K562 (cell line): ENCODE measurements at regions not wholly inside any gene's neighbourhood (a gene's known extent, or its start where the extent isn't known, plus 50 kb on each side); places are given as distances from the start of the nearest gene placed in this dataset.

Source experiments
- ATAC-seq: fragments of 200-7000 bp; cut with Tn5 transposase; 3 replicates; pipeline ENCODE4 v1.9.1; 2020; ENCODE audit warnings: moderate library complexity
- BruUV-seq: library from RNA; stranded (reverse); fragments of 400-500 nt; replicated peaks from 2 replicates; lab custom pipeline; 2021; lab: Mats Ljungman, UMichigan
- CTCF ChIA-PET: fragments of 300-600 bp; formaldehyde crosslinking; extraction: SDS; loops from one replicate; lab custom pipeline; 2021; ENCODE audit warnings: low intra/inter-chr PET ratio; lab: Yijun Ruan, JAX
- POLR2A ChIA-PET: fragments of 300-600, 350-650 bp; sonication (Branson Sonifier 250); formaldehyde crosslinking; extraction: SDS; loops from one replicate; lab custom pipeline; 2021; ENCODE audit warnings: antibody characterized with exemption, inconsistent platforms; lab: Yijun Ruan, JAX
- DNase-seq, 4 experiments: peaks; one replicate each; pipeline versions ENCODE4 v3.0.0 to v3.0.0-alpha.2; 2011 to 2018; ENCODE audit warnings: low spot score in 3 of 4, mixed read lengths in 3 of 4; ENCODE audit errors: extremely low read depth in 1 of 4
- FAIRE-seq: peaks from 2 replicates; lab custom pipeline; 2011; peaks lifted over from hg19 to GRCh38; lab: Jason Lieb, UNC
- H2AFZ ChIP-seq: 2 replicates; pipeline ENCODE4 v1.6.0; 2011; ENCODE audit warnings: low read depth, low read length, control low read depth, inconsistent platforms
- H3K27ac ChIP-seq: fragments of 200-600 bp; 3 replicates; pipeline ENCODE4 v1.8.0; 2011; ENCODE audit warnings: low read depth, mild to moderate bottlenecking, control low read depth, inconsistent platforms, low read length, moderate library complexity, mixed read lengths; ENCODE audit errors: extremely low read depth
- H3K27me3 ChIP-seq, 2 experiments: fragments of 300-600 bp in 1 of 2; 2 replicates in 1 of 2; 3 replicates in 1 of 2; pipeline versions ENCODE4 v1.6.0 to v1.8.0; 2011; ENCODE audit warnings: inconsistent platforms in 2 of 2, low read length in 2 of 2, mild to moderate bottlenecking in 1 of 2, mixed read lengths in 1 of 2, moderate library complexity in 1 of 2; ENCODE audit not compliant: control insufficient read depth in 2 of 2, insufficient read depth in 2 of 2
- H3K36me3 ChIP-seq: fragments of 300-600 bp; 3 replicates; pipeline ENCODE4 v1.8.0; 2011; ENCODE audit warnings: mild to moderate bottlenecking, low read length, inconsistent platforms; ENCODE audit not compliant: control insufficient read depth, insufficient read depth
- H3K4me1 ChIP-seq, 2 experiments: fragments of 200-600 bp in 1 of 2; replicated peaks in 1 of 2; 2 replicates in 1 of 2; 3 replicates in 1 of 2; pipeline versions ENCODE4 v1.5.1 to v1.8.0; 2011; ENCODE audit warnings: inconsistent platforms in 2 of 2, low read length in 2 of 2, mild to moderate bottlenecking in 1 of 2, mixed read lengths in 1 of 2, moderate library complexity in 1 of 2; ENCODE audit not compliant: control insufficient read depth in 2 of 2, insufficient read depth in 2 of 2
- H3K4me2 ChIP-seq: 2 replicates; pipeline ENCODE4 v1.6.1; 2011; ENCODE audit warnings: low read length, control low read depth, inconsistent platforms, mixed read lengths; ENCODE audit not compliant: insufficient read depth
- H3K4me3 ChIP-seq: fragments of 200-600 bp; sonication (generic), shearing (Covaris generic); 2 replicates; pipeline ENCODE4 v1.5.1; 2016; ENCODE audit warnings: control low read depth, inconsistent platforms
- H3K79me2 ChIP-seq: fragments of 200-600 bp; 3 replicates; pipeline ENCODE4 v1.8.0; 2011; ENCODE audit warnings: low read length, inconsistent platforms; ENCODE audit not compliant: control insufficient read depth, insufficient read depth
- H3K9ac ChIP-seq, 2 experiments: 2 replicates each; pipeline versions ENCODE4 v1.6.0 to v1.6.1; 2011; ENCODE audit warnings: low read depth in 2 of 2, low read length in 2 of 2, control low read depth in 1 of 2, inconsistent platforms in 1 of 2, mild to moderate bottlenecking in 1 of 2, mixed read lengths in 1 of 2; ENCODE audit not compliant: insufficient read depth in 1 of 2
- H3K9me1 ChIP-seq: one replicate; pipeline ENCODE4 v1.6.0; 2011; ENCODE audit warnings: inconsistent platforms, mild to moderate bottlenecking, low read length, moderate library complexity; ENCODE audit not compliant: control insufficient read depth, insufficient read depth
- H3K9me3 ChIP-seq: replicated peaks from 2 replicates; pipeline ENCODE4 v1.5.1; 2011; ENCODE audit warnings: low read depth, low read length, inconsistent platforms; ENCODE audit not compliant: control insufficient read depth, insufficient read depth
- H4K20me1 ChIP-seq: replicated peaks from 2 replicates; pipeline ENCODE4 v1.6.1; 2011; ENCODE audit warnings: low read length, inconsistent platforms, mixed read lengths; ENCODE audit not compliant: control insufficient read depth, insufficient read depth
- ARID1B ChIP-seq: fragments of 450-650 bp; IDR thresholded peaks from 2 replicates; pipeline ENCODE4 v1.6.1; 2016; ENCODE audit warnings: antibody characterized with exemption, mild to moderate bottlenecking, inconsistent platforms
- DDX20 ChIP-seq: fragments of 450-650 bp; IDR thresholded peaks from 2 replicates; pipeline ENCODE4 v1.6.1; 2016; ENCODE audit warnings: missing genetic modification characterization, low read depth, mild to moderate bottlenecking, missing compliant biosample characterization, moderate library complexity
- DNMT1 ChIP-seq: fragments of 450-650 bp; IDR thresholded peaks from 2 replicates; pipeline ENCODE4 v1.6.1; 2016; ENCODE audit warnings: antibody characterized with exemption, mild to moderate bottlenecking
- ETS2 ChIP-seq: IDR thresholded peaks from 2 replicates; pipeline ENCODE4 v1.6.1; 2016; ENCODE audit warnings: borderline replicate concordance, missing genetic modification characterization, mild to moderate bottlenecking, moderate library complexity, missing compliant biosample characterization; ENCODE audit not compliant: poor library complexity, severe bottlenecking
- GTF2B ChIP-seq: IDR thresholded peaks from 2 replicates; pipeline ENCODE4 v1.6.1; 2011; ENCODE audit not compliant: insufficient read length; ENCODE audit errors: extremely low read depth
- NEUROD1 ChIP-seq: fragments of 150-350 bp; IDR thresholded peaks from 2 replicates; pipeline ENCODE4 v1.6.1; 2014; ENCODE audit warnings: borderline replicate concordance, low read length, low read depth; ENCODE audit not compliant: partially characterized antibody
- PHF21A ChIP-seq: fragments of 450-650 bp; IDR thresholded peaks from 2 replicates; pipeline ENCODE4 v1.6.1; 2017; ENCODE audit warnings: low read depth, borderline replicate concordance
- PYGO2 ChIP-seq: fragments of 450-650 bp; IDR thresholded peaks from 2 replicates; pipeline ENCODE4 v1.6.1; 2016; ENCODE audit warnings: mild to moderate bottlenecking, missing genetic modification characterization, moderate library complexity, missing compliant biosample characterization
- SAFB ChIP-seq: fragments of 200-400 bp; formaldehyde crosslinking; IDR thresholded peaks from 2 replicates; pipeline ENCODE4 v1.6.1; 2017; ENCODE audit warnings: low read depth, low read length, borderline replicate concordance
- SMAD3 ChIP-seq: fragments of 450-650 bp; formaldehyde crosslinking; conservative IDR thresholded peaks from 2 replicates; pipeline ENCODE4 v1.4.0; 2020; ENCODE audit warnings: mild to moderate bottlenecking
- SNRNP70 ChIP-seq: fragments of 200-400 bp; formaldehyde crosslinking; optimal IDR thresholded peaks from 2 replicates; pipeline ENCODE3; 2017; ENCODE audit warnings: low read depth, low read length
- XRCC5 ChIP-seq: fragments of 200-400 bp; formaldehyde crosslinking; IDR thresholded peaks from 2 replicates; pipeline ENCODE4 v1.6.1; 2017; ENCODE audit warnings: low read depth, mild to moderate bottlenecking, low read length
- WGBS: fragments of 100-300 bp; shearing (Covaris generic); methylation state at CpG from one replicate; pipeline ENCODE4 v1.1.6; 2016; ENCODE audit warnings: low coverage, mixed read lengths; ENCODE audit not compliant: insufficient coverage; ENCODE audit errors: missing lambda C conversion rate; 5-methylcytosine and 5-hydroxymethylcytosine counted together
- in situ Hi-C: fragments of 300-500 bp; cut with MboI; formaldehyde crosslinking; loops from 4 replicates; pipeline ENCODE4 v1.15.0; 2018; ENCODE audit warnings: inconsistent platforms, mixed read lengths
- intact Hi-C: fragments of 100-400 bp; cut with micrococcal nuclease; formaldehyde crosslinking; loops from 2 replicates; pipeline ENCODE4 v1.14.2; 2022
- TF ChIP-seq, protein P1 (sequence below), 3 experiments: fragments of 200-800 bp in 1 of 3; fragments of 250-450 bp in 1 of 3; fragments of 450-650 bp in 1 of 3; sonication (Bioruptor Pico) in 1 of 3; sonication (Bioruptor generic) in 1 of 3; formaldehyde crosslinking in 1 of 3; IDR thresholded peaks; 2 replicates each; pipeline versions ENCODE4 v1.6.1 to v1.8.0; 2016 to 2022; ENCODE audit warnings: mild to moderate bottlenecking in 2 of 3, missing genetic modification characterization in 2 of 3, missing compliant biosample characterization in 1 of 3, moderate library complexity in 1 of 3
- TF ChIP-seq, protein P2 (sequence below): fragments of 250-450 bp; sonication (Bioruptor Pico); IDR thresholded peaks from 2 replicates; pipeline ENCODE4 v1.5.0; 2021; ENCODE audit warnings: mild to moderate bottlenecking, moderate library complexity

DNA sequence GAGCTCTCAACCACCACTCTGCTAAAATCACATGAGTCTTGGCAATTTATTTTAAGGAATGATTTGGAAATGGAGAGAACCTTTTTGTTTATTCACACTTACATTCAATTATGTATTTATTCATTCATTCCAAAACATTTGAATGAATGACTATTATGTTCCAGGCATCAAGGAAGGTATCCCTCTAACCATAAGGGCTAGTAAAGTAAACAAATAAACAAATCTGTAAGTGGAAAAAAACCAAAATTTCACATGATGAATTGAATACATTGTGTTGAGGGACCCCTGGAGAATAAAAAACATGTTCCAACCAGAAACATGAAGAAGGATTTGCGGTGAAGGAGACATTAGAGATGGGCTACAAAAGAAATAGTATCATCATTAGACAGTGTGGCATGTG lies 677.8 kb downstream of the TOX3 start:
- Histone ChIP-seq H3K9ac (no peak overlapping the region), H2AFZ (no peak overlapping the region), H3K4me1 (no peaks in the 10 kb centered on the region), H3K27ac (no peak overlapping the region), H3K9me1 (no peaks in the 10 kb centered on the region), H3K79me2 (no peaks in the 10 kb centered on the region), H3K9me3 (no peaks in the 10 kb centered on the region), H3K27me3 (no peaks in the 10 kb centered on the region), H3K4me2 (no peak overlapping the region), H3K36me3 (no peaks in the 10 kb centered on the region), H4K20me1 (no peaks in the 10 kb centered on the region), H3K4me3 (no peak overlapping the region)
- DNase-seq = no peak
- no TSS peak for BruUV-seq
- intact Hi-C loops = no loop called here
- ChIA-PET POLR2A (no interaction called here), CTCF (no interaction called here)
- FAIRE-seq = no peak
- in situ Hi-C loops = no loop called here
- 0% methylated on average over 1 of the region's 1 CpG for WGBS
- ATAC-seq = no peak
- TF ChIP-seq PHF21A (no peak), GTF2B (no peak), ARID1B (no peak), DDX20 (tag) (no peak), PYGO2 (tag) (no peak), NEUROD1 (no peak), ETS2 (tag) (no peak), XRCC5 (no peak), SNRNP70 (no peak), SAFB (no peak), DNMT1 (no peak), SMAD3 (CRISPR knock-in tag) (no peak)
- TF ChIP-seq, protein P1, sequence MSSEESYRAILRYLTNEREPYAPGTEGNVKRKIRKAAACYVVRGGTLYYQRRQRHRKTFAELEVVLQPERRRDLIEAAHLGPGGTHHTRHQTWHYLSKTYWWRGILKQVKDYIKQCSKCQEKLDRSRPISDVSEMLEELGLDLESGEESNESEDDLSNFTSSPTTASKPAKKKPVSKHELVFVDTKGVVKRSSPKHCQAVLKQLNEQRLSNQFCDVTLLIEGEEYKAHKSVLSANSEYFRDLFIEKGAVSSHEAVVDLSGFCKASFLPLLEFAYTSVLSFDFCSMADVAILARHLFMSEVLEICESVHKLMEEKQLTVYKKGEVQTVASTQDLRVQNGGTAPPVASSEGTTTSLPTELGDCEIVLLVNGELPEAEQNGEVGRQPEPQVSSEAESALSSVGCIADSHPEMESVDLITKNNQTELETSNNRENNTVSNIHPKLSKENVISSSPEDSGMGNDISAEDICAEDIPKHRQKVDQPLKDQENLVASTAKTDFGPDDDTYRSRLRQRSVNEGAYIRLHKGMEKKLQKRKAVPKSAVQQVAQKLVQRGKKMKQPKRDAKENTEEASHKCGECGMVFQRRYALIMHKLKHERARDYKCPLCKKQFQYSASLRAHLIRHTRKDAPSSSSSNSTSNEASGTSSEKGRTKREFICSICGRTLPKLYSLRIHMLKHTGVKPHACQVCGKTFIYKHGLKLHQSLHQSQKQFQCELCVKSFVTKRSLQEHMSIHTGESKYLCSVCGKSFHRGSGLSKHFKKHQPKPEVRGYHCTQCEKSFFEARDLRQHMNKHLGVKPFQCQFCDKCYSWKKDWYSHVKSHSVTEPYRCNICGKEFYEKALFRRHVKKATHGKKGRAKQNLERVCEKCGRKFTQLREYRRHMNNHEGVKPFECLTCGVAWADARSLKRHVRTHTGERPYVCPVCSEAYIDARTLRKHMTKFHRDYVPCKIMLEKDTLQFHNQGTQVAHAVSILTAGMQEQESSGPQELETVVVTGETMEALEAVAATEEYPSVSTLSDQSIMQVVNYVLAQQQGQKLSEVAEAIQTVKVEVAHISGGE (CRISPR knock-in tag; IDR thresholded peaks at IDR 0.05) = no peak
- TF ChIP-seq, protein P2, sequence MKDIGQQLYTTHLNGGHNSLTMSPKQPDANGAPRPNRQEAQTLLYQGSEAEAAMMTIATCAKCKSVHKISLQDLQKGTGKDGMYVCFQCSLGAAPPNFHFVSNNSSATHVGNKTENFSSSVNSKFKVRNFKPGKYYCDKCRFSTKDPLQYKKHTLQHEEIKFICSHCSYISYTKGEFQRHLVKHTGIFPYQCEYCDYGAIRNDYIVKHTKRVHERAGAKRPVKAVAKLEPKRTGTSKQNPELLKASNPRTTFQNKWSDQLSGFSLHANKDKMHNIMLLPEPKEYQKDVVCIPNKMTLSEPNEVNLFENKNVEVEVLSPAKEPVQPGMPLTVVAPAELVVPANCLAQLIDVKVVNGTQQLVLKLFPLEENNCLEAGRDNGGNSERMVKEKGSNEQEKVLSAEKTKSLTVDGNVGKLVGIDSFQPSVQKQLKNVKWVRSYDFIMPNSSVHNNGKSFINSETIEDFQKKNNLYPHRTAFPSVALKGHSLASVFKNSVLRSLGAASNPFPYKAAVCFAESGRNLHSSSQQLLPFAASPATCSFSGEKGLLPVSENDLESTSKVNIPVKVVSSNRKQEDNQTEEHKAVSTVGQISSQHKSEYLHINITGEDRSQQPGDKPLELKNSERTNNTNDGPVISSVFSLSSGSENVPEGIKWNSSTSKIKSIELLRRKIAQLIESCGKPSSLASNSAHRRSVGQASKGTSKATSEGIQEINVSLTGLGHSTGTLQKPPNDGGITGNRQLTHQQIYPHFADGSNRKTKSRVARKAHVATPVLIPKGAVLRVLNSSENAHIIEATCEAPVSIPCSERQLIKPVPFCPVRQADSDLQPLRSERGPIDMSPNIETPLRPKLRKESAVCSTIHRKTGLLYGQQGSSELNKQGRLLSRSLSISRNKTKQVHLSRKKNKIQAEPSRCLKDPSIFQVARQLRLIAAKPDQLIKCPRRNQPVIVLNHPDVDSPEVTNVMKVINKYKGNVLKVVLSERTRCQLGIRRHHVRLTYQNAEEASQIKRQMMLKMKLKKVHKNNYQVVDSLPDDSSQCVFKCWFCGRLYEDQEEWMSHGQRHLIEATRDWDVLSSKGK (CRISPR knock-in tag) = no peak
